ENCODE measurements at regions not wholly inside any gene's neighbourhood (a gene's known extent, or its start where the extent isn't known, plus 50 kb on each side); places are given as distances from the start of the nearest gene placed in this dataset.

- DNase-seq (ENCODE audit: low spot score), result no peak
Observed at GRCh38 chr21:35696644-35697043, 363.7 kb downstream of the SETD4 start.

DNA sequence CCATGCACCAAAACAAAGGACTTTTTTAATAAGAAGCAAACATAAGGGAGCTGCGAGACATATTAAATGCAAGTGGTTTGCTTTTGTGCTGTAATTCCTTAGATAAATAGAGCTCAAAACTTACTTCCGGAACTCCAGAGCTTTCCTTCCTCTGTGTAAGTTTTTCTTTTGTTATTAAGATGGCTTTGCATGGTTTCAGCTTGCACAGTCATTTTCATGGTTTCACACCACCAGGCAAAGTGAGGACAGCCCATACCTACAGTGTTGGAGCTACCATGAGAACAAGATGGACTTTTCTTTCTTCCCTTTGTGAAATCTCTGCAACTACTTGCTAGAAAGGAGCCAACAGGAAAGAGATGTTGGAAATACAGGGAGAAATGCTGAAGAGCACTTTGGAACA, 368.0 kb downstream of the SETD4 start:
- DNase-seq (ENCODE audit: low spot score), result no peak

DNA sequence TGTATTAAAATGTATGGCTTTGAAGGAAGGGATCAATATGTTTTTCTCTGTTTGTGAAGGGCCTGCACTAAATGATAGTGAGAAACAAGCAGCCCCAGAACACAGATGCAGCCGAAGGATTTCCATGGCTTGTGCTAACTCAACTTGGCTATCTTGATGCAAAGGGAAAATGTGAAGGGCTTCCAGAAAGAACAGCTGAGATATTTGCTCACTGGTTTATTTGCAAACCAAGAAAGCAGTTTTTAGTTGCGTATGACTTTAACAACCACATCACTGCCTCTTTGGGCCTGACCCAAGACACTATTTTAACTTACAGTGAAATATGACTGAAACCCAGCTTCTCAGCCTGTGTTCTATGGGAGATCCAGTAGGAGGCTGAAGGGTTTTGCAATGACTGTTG, 369.9 kb downstream of the SETD4 start:
- DNase-seq (ENCODE audit: low spot score), result no peak

GRCh38 chr21:35686156-35686555, 374.2 kb downstream of the SETD4 start:
- DNase-seq (ENCODE audit: low spot score), result no peak

DNA sequence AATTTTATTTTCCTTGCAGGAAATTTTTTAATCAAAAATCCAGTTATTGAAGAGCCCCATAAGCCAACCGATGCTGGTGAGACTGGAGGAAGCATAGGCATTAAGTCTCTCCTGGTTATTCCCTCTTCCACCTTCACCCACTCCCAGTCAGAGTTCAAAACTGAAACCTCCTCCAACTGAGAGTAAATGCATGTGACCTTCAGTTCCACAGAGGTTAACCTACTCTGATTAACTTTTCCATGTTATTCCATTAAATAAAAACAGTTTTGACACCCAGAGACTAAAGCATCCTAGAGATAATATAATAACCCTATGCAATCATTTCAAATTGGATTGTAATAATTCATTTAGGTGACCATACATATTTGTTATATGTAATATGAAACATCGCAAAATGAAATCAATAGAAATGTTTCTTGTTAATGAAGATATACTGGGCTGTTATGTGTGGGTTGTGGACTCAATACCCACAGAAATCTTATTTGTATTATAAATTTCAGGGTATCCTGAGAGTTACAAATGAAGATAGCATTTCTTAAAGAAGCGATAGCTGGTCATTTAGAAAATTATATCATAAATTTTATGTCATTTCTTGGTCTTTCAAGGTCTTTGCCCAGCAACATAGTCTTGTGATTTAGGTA, 376.5 kb downstream of the SETD4 start:
- no peak for DNase-seq (ENCODE audit: low spot score)

GRCh38 chr21:35682904-35683549, 377.3 kb downstream of the SETD4 start:
- no peak for DNase-seq (ENCODE audit: low spot score)

DNA sequence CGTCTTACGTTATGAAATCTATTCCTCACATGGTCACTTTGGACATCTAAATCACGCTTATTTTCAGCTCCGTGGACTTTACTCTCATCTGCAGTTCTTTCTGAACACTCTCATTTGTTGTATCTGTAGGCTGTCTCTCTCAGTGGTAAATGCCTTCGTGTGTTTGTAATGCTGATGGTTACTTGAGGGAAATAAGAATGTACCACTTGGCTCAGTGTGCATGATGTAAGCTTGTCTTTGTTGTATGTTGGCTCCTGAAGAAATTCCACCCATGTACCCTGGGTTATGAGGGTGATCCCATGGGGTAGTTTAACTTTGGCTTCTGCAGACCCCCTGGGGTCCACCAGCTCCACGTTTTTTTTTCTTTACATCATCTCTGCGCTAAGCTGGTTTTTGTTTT, 378.4 kb downstream of the SETD4 start:
- DNase-seq (ENCODE audit: low spot score), result no peak

GRCh38 chr21:35679076-35679475, 381.2 kb downstream of the SETD4 start:
- DNase-seq (ENCODE audit: low spot score), result no peak

DNA sequence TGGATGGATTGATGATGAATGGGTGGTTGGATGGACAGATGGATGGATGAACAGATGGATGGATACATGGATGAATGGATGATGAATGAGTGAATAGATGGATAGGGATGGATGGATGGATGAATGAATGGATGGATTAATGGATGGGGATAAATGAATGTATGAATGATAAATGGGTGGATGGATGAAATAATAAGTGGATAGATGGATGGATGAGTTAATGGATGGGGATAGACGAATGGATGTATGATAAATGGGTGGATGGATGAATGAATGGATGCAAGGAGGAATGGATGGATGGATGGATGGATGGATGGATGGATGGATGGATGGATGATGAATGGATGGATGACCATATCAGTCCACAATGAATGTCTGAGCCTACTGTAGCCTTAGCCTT, 381.9 kb downstream of the SETD4 start:
- DNase-seq (ENCODE audit: low spot score), result no peak

- no peak for DNase-seq (ENCODE audit: low spot score)
Observed at GRCh38 chr21:35677298-35677841, 383.0 kb downstream of the SETD4 start.

DNA sequence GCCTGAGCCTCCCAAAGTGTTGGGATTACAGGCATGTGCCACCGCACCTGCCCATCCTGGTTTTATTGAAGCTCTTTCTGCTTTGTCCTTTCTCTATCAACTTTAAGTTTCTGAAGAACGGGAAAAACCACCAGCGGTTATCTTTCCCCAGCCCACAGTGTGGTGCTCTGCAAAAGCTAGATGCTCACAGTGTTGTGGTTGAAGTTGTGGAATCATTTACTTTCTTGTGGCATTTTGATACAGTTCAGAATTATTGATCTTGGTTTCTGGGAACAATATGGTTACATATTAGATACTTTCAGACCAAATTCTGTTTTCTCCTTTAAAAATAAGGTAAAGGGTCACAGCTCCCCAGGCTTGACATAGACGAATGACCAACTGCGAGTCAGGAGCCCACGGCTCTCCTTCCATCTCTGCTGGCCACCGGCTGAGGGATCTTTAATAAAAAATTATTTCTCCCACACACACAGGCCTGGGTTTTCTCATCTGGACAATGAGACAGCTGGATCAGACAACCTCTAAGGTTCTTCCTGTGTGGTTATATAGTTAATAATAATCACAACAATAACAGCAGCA, 385.3 kb downstream of the SETD4 start:
- DNase-seq (ENCODE audit: low spot score), result no peak

- DNase-seq (ENCODE audit: low spot score), result no peak
Observed at GRCh38 chr21:35674091-35674671, 386.1 kb downstream of the SETD4 start.

DNA sequence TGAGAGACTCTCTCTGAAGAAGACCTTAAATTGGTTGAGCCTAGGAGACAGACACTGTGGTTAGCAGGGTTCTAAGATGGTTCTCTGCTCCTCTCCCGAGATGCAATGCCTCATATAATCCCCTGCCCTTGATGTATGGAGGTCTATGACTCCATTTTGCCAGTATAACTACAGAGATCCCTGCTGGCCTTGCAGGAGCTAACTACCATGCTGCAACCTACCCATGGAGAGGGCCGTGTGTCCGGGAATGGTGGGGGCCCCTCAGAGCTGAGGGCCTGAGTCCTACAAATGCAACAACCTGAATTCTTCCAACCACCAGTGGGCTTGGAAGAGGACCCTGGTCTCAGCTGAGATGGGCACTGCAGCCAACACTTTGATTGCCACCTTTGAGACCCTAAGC, 388.0 kb downstream of the SETD4 start:
- DNase-seq (ENCODE audit: low spot score), result no peak

DNA sequence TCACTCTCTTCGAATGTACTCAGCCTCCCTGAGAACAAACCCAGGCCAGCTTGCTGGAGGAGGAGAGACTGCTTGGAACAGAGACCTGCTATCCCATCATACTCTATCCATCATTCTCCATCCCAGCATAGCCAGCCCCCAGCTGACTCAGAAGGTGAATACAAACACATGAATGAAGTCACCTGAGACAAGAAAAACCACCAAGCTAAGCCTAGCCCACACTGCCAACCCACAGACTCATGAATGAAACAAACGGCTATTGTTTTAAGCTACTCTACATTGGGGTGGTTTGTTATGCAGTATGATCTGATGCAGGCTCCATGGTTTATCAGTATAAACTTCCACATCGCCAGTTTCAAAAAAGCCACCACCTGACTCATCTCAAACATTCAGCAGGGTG, 395.6 kb downstream of the SETD4 start:
- DNase-seq (ENCODE audit: low spot score), result no peak

DNA sequence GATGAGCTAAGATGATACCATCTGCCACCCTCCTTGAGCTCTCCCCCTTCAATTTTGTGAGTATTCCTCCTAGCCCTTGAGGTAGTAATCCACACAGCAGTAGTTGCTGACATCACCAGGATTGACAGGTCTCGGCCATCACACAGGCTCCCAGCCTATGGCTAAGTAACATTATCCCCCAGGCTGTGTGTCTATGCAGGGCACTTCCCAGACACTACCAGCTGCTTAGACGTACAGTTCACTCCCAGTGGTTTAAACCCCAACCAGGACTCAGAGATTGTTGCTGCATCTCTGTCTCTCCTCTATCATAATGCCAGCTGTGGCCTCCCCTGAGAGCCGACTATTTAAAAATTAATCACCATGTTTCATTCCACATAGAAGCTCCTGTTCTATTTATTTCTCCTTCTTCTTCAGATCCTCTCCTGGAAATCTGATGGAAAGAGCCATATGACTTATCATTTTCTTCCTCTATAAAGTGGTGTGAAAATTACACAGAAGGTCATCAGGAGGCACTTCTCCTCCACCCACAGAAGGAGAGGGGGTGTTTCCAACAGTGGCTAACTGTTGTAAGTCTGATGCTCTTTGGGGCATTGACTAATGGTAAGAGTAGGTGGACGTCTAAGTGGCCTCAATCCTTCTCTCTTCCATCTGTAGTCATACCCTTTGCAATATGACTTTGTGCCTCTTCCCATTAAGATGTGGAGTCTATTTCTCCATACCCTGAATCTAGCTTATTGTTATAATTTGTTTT, 396.3 kb downstream of the SETD4 start:
- no peak for DNase-seq (ENCODE audit: low spot score)

- no peak for DNase-seq (ENCODE audit: low spot score)
Observed at GRCh38 chr21:35658242-35658641, 402.1 kb downstream of the SETD4 start.

DNA sequence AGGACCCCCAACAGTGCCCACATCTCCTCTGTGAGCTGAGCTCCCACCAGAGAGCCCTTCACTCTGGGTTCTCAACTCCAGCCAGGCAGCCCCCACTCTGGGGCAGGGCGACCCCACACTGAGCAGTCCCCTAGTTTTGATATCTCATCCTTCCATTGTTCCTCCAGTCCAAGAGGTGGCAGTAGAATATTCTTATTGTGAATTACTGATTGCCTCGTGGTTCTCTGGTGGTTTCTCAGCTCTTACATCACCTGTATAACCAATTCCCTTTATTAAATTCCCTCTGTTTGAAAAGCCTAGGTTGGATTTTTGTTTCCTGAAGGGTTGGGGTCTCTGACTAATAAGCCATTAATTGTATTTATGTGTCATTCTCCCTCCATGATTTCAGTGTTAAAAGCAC, 407.5 kb downstream of the SETD4 start:
- no peak for DNase-seq (ENCODE audit: low spot score)

- no peak for DNase-seq (ENCODE audit: low spot score)
Observed at GRCh38 chr21:35652196-35652595, 408.1 kb downstream of the SETD4 start.

- no peak for DNase-seq (ENCODE audit: low spot score)
Observed at GRCh38 chr21:35651196-35651595, 409.1 kb downstream of the SETD4 start.

GRCh38 chr21:35649186-35649585, 411.1 kb downstream of the SETD4 start:
- DNase-seq (ENCODE audit: low spot score), result no peak

GRCh38 chr21:35648512-35648911, 411.8 kb downstream of the SETD4 start:
- DNase-seq (ENCODE audit: low spot score), result no peak

DNA sequence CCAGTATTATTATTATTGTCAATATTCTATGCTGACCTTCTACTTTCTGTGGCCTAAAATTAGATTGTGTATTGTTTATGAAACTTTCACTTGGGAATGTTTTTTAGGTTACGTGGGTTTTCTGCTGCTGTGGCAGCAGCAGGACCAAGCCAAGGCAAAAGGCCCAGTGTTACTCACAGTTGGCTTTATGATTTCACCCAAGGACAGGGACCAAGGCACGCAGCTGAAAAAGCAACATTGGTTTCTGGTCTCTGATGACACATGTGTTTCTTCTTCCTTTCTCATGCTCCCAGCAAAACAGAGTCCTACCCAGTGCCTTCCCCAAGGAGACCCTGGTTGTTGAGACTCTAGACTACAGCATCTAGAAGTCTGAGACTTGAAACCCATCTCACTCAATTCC, 413.7 kb downstream of the SETD4 start:
- no peak for DNase-seq (ENCODE audit: low spot score)

Data from CD4-positive, alpha-beta T cell treated with Interleukin-2 at 100 ng/mL for 4 hours (primary cell).